ELF-1 (cell line): ENCODE measurements at regions not wholly inside any gene's neighbourhood (a gene's known extent, or its start where the extent isn't known, plus 50 kb on each side); places are given as distances from the start of the nearest gene placed in this dataset.

ENCODE experiments used
- DNase-seq: peaks from one replicate; pipeline ENCODE4 v3.0.0-alpha.2; 2016; ENCODE audit warnings: low read depth, low spot score

- DNase-seq, result no peak
These were observed 232.8 kb downstream of the INHBA start for GRCh38 chr7:41470081-41470480.

- DNase-seq, result peak; percentile 67
These were observed 235.3 kb downstream of the INHBA start for GRCh38 chr7:41467596-41467995.

- no peak for DNase-seq
These were observed 236.0 kb downstream of the INHBA start for GRCh38 chr7:41466760-41467384.

- no peak for DNase-seq
These were observed 237.3 kb downstream of the INHBA start for GRCh38 chr7:41465571-41465970.

- DNase-seq, result no peak
These were observed 239.0 kb downstream of the INHBA start for GRCh38 chr7:41463770-41464470.

- DNase-seq, result no peak
These were observed 243.1 kb downstream of the INHBA start for GRCh38 chr7:41459623-41460261.

- no peak for DNase-seq
These were observed 243.7 kb downstream of the INHBA start for GRCh38 chr7:41459183-41459582.

GRCh38 chr7:41457832-41458437 lies 245.0 kb downstream of the INHBA start:
- no peak for DNase-seq

- DNase-seq, result no peak
These were observed 251.1 kb downstream of the INHBA start for GRCh38 chr7:41451826-41452225.

- no peak for DNase-seq
These were observed 253.2 kb downstream of the INHBA start for GRCh38 chr7:41449694-41450093.

GRCh38 chr7:41449286-41449685 lies 253.6 kb downstream of the INHBA start:
- DNase-seq, result no peak

- DNase-seq, result no peak
These were observed 254.8 kb downstream of the INHBA start for GRCh38 chr7:41448104-41448503.

- no peak for DNase-seq
These were observed 255.3 kb downstream of the INHBA start for GRCh38 chr7:41447450-41448042.

- DNase-seq, result no peak
These were observed 256.1 kb downstream of the INHBA start for GRCh38 chr7:41446606-41447449.

- DNase-seq, result no peak
These were observed 256.9 kb downstream of the INHBA start for GRCh38 chr7:41445946-41446345.

GRCh38 chr7:41445432-41445831 lies 257.5 kb downstream of the INHBA start:
- no peak for DNase-seq

GRCh38 chr7:41439515-41439879 lies 263.4 kb downstream of the INHBA start:
- no peak for DNase-seq

GRCh38 chr7:41438705-41439514 lies 264.0 kb downstream of the INHBA start:
- DNase-seq, result no peak

- no peak for DNase-seq
These were observed 265.4 kb downstream of the INHBA start for GRCh38 chr7:41437257-41438196.
